IMR-90 (cell line): ENCODE measurements at regions not wholly inside any gene's neighbourhood (a gene's known extent, or its start where the extent isn't known, plus 50 kb on each side); places are given as distances from the start of the nearest gene placed in this dataset.

ENCODE experiments used
- ATAC-seq: fragments of 200-7000 bp; cut with Tn5 transposase; 2 replicates; pipeline ENCODE4 v1.9.1; 2020; ENCODE audit warnings: low read depth, mild to moderate bottlenecking, moderate library complexity
- BruUV-seq: library from RNA; stranded (reverse); fragments of 400-500 nt; replicated peaks from 2 replicates; lab custom pipeline; 2021; lab: Mats Ljungman, UMichigan
- CTCF ChIA-PET: fragments of 300-600 bp; formaldehyde crosslinking; extraction: SDS; loops from one replicate; lab custom pipeline; 2021; ENCODE audit warnings: antibody characterized with exemption; lab: Yijun Ruan, JAX
- POLR2A ChIA-PET: fragments of 300-600 bp; sonication (Branson Sonifier 250); formaldehyde crosslinking; loops from one replicate; lab custom pipeline; 2022; ENCODE audit warnings: antibody characterized with exemption; ENCODE audit not compliant: unreplicated experiment; lab: Charles Lee
- DNase-seq: peaks from one replicate; pipeline ENCODE4 v3.0.0; 2013
- H2AFZ ChIP-seq: replicated peaks from 2 replicates; pipeline ENCODE3; 2013; ENCODE audit warnings: low read length, mild to moderate bottlenecking; ENCODE audit not compliant: poor library complexity
- H2AK5ac ChIP-seq: 2 replicates; pipeline ENCODE4 v1.6.1; 2013; ENCODE audit warnings: low read depth, low read length, inconsistent platforms
- H2AK9ac ChIP-seq: replicated peaks from 2 replicates; pipeline ENCODE3; 2013; ENCODE audit warnings: mild to moderate bottlenecking, low read depth, low read length, moderate library complexity; ENCODE audit not compliant: poor library complexity
- H2BK120ac ChIP-seq: 2 replicates; pipeline ENCODE4 v1.6.1; 2013; ENCODE audit warnings: low read depth, low read length, inconsistent platforms
- H2BK15ac ChIP-seq: 3 replicates; pipeline ENCODE4 v1.6.1; 2013; ENCODE audit warnings: low read depth, low read length, inconsistent platforms
- H2BK20ac ChIP-seq: 2 replicates; pipeline ENCODE4 v1.6.1; 2013; ENCODE audit warnings: low read depth, mild to moderate bottlenecking, inconsistent platforms, low read length, moderate library complexity
- H2BK5ac ChIP-seq: 2 replicates; pipeline ENCODE4 v1.6.1; 2013; ENCODE audit warnings: mild to moderate bottlenecking, low read depth, low read length, inconsistent platforms; ENCODE audit not compliant: poor library complexity, severe bottlenecking
- H3K14ac ChIP-seq: replicated peaks from 2 replicates; pipeline ENCODE4 v1.6.1; 2013; ENCODE audit warnings: low read depth, low read length, inconsistent platforms
- H3K18ac ChIP-seq: 2 replicates; pipeline ENCODE4 v1.6.1; 2013; ENCODE audit warnings: low read depth, low read length, control low read depth
- H3K23ac ChIP-seq: 2 replicates; pipeline ENCODE4 v1.6.1; 2013; ENCODE audit warnings: low read depth, low read length, inconsistent platforms
- H3K27ac ChIP-seq: 2 replicates; pipeline ENCODE4 v1.5.1; 2013; ENCODE audit warnings: mild to moderate bottlenecking, control low read depth, low read length; ENCODE audit not compliant: insufficient read depth
- H3K27me3 ChIP-seq: 2 replicates; pipeline ENCODE4 v1.6.1; 2013; ENCODE audit warnings: low read length; ENCODE audit not compliant: control insufficient read depth, insufficient read depth
- H3K36me3 ChIP-seq: 2 replicates; pipeline ENCODE4 v1.6.1; 2013; ENCODE audit warnings: low read length, mixed read lengths; ENCODE audit not compliant: control insufficient read depth, insufficient read depth
- H3K4ac ChIP-seq: 2 replicates; pipeline ENCODE4 v1.6.1; 2013; ENCODE audit warnings: low read depth, low read length, inconsistent platforms
- H3K4me1 ChIP-seq: 2 replicates; pipeline ENCODE4 v1.6.1; 2013; ENCODE audit warnings: low read length, mixed read lengths; ENCODE audit not compliant: control insufficient read depth, insufficient read depth
- H3K4me2 ChIP-seq: 2 replicates; pipeline ENCODE4 v1.6.1; 2013; ENCODE audit warnings: low read depth, mild to moderate bottlenecking, control low read depth, low read length, moderate library complexity
- H3K4me3 ChIP-seq: 2 replicates; pipeline ENCODE4 v1.5.1; 2013; ENCODE audit warnings: low read depth, mild to moderate bottlenecking, control low read depth, low read length, moderate library complexity; ENCODE audit not compliant: insufficient read depth
- H3K56ac ChIP-seq: 2 replicates; pipeline ENCODE4 v1.6.1; 2013; ENCODE audit warnings: low read length, inconsistent platforms; ENCODE audit not compliant: insufficient read depth; ENCODE audit errors: extremely low read depth
- H3K79me1 ChIP-seq, 2 experiments: 2 replicates each; pipeline ENCODE4 v1.6.1; 2013; ENCODE audit warnings: low read length in 2 of 2, inconsistent platforms in 1 of 2, low read depth in 1 of 2
- H3K9ac ChIP-seq: 2 replicates; pipeline ENCODE4 v1.6.1; 2013; ENCODE audit warnings: low read depth, low read length, control low read depth
- H3K9me1 ChIP-seq: 2 replicates; pipeline ENCODE4 v1.6.1; 2013; ENCODE audit warnings: low read length, inconsistent platforms; ENCODE audit not compliant: insufficient read depth
- H3K9me3 ChIP-seq: 2 replicates; pipeline ENCODE4 v1.6.1; 2013; ENCODE audit warnings: low read length; ENCODE audit not compliant: control insufficient read depth, insufficient read depth
- H4K20me1 ChIP-seq: 2 replicates; pipeline ENCODE4 v1.6.1; 2013; ENCODE audit warnings: low read length, inconsistent platforms; ENCODE audit not compliant: insufficient read depth
- H4K5ac ChIP-seq: 2 replicates; pipeline ENCODE4 v1.6.1; 2013; ENCODE audit warnings: mild to moderate bottlenecking, low read depth, low read length, control low read depth
- H4K8ac ChIP-seq, 2 experiments: 2 replicates each; pipeline ENCODE4 v1.6.1; 2013; ENCODE audit warnings: low read depth in 2 of 2, low read length in 2 of 2, control low read depth in 1 of 2, inconsistent platforms in 1 of 2
- H4K91ac ChIP-seq: 2 replicates; pipeline ENCODE4 v1.6.1; 2013; ENCODE audit warnings: low read depth, low read length, inconsistent platforms; ENCODE audit not compliant: insufficient read depth
- BHLHE40 ChIP-seq: fragments of 150-350 bp; IDR thresholded peaks from 2 replicates; pipeline ENCODE4 v1.6.1; 2016; ENCODE audit warnings: mild to moderate bottlenecking, low read depth, low read length
- CHD1 ChIP-seq: IDR thresholded peaks from 2 replicates; pipeline ENCODE4 v1.6.1; 2012; ENCODE audit warnings: low read depth, low read length, improper control_type of control experiment
- ELK1 ChIP-seq: fragments of 150-350 bp; IDR thresholded peaks from 2 replicates; pipeline ENCODE4 v1.6.1; 2016; ENCODE audit warnings: low read depth, mild to moderate bottlenecking, low read length, moderate library complexity, borderline replicate concordance
- MAZ ChIP-seq: IDR thresholded peaks from 2 replicates; pipeline ENCODE4 v1.6.1; 2012; ENCODE audit warnings: low read depth, mild to moderate bottlenecking, low read length, improper control_type of control experiment, moderate library complexity, borderline replicate concordance
- MXI1 ChIP-seq: IDR thresholded peaks from 2 replicates; pipeline ENCODE4 v1.6.1; 2012; ENCODE audit warnings: low read depth, mild to moderate bottlenecking, low read length, moderate library complexity, borderline replicate concordance
- NFE2L2 ChIP-seq: fragments of 150-350 bp; IDR thresholded peaks from 2 replicates; pipeline ENCODE4 v1.6.1; 2016; ENCODE audit warnings: low read depth, mild to moderate bottlenecking, low read length
- POLR2A ChIP-seq: IDR thresholded peaks from 2 replicates; pipeline ENCODE4 v1.6.1; 2012; ENCODE audit warnings: mild to moderate bottlenecking, low read depth, low read length
- RAD21 ChIP-seq: IDR thresholded peaks from 2 replicates; pipeline ENCODE4 v1.6.1; 2012; ENCODE audit warnings: low read length, improper control_type of control experiment
- RCOR1 ChIP-seq: IDR thresholded peaks from 2 replicates; pipeline ENCODE4 v1.6.1; 2012; ENCODE audit warnings: mild to moderate bottlenecking, low read length, improper control_type of control experiment; ENCODE audit not compliant: insufficient replicate concordance
- RFX5 ChIP-seq: IDR thresholded peaks from 2 replicates; pipeline ENCODE4 v1.8.0; 2012; ENCODE audit warnings: low read depth, mild to moderate bottlenecking, low read length, moderate library complexity
- SMC3 ChIP-seq: fragments of 150-350 bp; IDR thresholded peaks from 2 replicates; pipeline ENCODE4 v1.6.1; 2016; ENCODE audit warnings: low read depth, mild to moderate bottlenecking, antibody characterized with exemption, low read length, moderate library complexity
- USF2 ChIP-seq: fragments of 150-350 bp; IDR thresholded peaks from 2 replicates; pipeline ENCODE4 v1.6.1; 2017; ENCODE audit warnings: mild to moderate bottlenecking, antibody characterized with exemption, low read length, low read depth
- WGBS, 2 experiments: methylation state at CpG; one replicate each; pipeline versions ENCODE4 v1.1.5 to v1.1.7; 2013; ENCODE audit warnings: missing lambda C conversion rate in 2 of 2; ENCODE audit not compliant: insufficient read length in 1 of 2; ENCODE audit errors: extremely low coverage in 2 of 2; 5-methylcytosine and 5-hydroxymethylcytosine counted together
- dilution Hi-C: fragments of 300-500 bp; cut with HindIII; formaldehyde crosslinking; loops from one replicate; pipeline ENCODE4 v1.14.3; 2018; ENCODE audit warnings: low sequenced_read_pairs; ENCODE audit not compliant: unreplicated experiment
- in situ Hi-C: fragments of 300-500 bp; cut with MboI; formaldehyde crosslinking; loops from 3 replicates; pipeline ENCODE4 v1.14.3; 2019; ENCODE audit warnings: low sequenced_read_pairs, inconsistent platforms, mixed read lengths
- intact Hi-C: fragments of 100-400 bp; cut with micrococcal nuclease; formaldehyde crosslinking; loops from 2 replicates; pipeline ENCODE4 v1.10.0; 2022

- Histone ChIP-seq H2BK120ac (no peak overlapping the region), H3K14ac (no peak overlapping the region), H3K9me3 (no peaks in the 10 kb centered on the region), H4K8ac (no peak overlapping the region), H3K4me1 (no peaks in the 10 kb centered on the region), H4K91ac (no peak overlapping the region), H2BK15ac (no peak overlapping the region), H2AFZ (no peak overlapping the region), H3K9ac (no peak overlapping the region), H4K20me1 (no peaks in the 10 kb centered on the region), H2BK20ac (no peak overlapping the region), H3K9me1 (no peaks in the 10 kb centered on the region), H3K4me3 (no peak overlapping the region), H3K4ac (no peak overlapping the region), H3K4me2 (no peak overlapping the region), H3K23ac (no peak overlapping the region), H3K27ac (no peak overlapping the region), H3K79me1 (no peaks in the 10 kb centered on the region), H3K18ac (no peak overlapping the region), H3K27me3 (peaks cover 8% of the 10 kb centered on the region), H3K56ac (no peak overlapping the region), H2AK5ac (no peak overlapping the region), H4K5ac (no peak overlapping the region), H2BK5ac (no peak overlapping the region), H3K36me3 (no peaks in the 10 kb centered on the region), H2AK9ac (no peak overlapping the region)
- CTCF ChIA-PET = no interaction called here
- in situ Hi-C loops = loop anchor here (10.0 kb wide), 1 partner anchor 297 kb away; no protein-coding TSS in a partner anchor
- no peak for ATAC-seq
- intact Hi-C loops = no loop called here
- no CpG with 5 or more reads among the region's 3 CpGs for WGBS, 2 experiments
- DNase-seq = no peak
- TF ChIP-seq MXI1 (no peak), USF2 (no peak), POLR2A (no peak), NFE2L2 (no peak), CHD1 (no peak), BHLHE40 (no peak), ELK1 (no peak), MAZ (no peak), RCOR1 (no peak), RAD21 (no peak), RFX5 (no peak), SMC3 (no peak)
- no TSS peak for BruUV-seq
- dilution Hi-C loops = no loop called here
- POLR2A ChIA-PET = no interaction called here
Measured at GRCh38 chr9:14467675-14468374, 153.9 kb upstream of the NFIB start.
